IPS DF 6.9 (cell line): ENCODE measurements at regions not wholly inside any gene's neighbourhood (a gene's known extent, or its start where the extent isn't known, plus 50 kb on each side); places are given as distances from the start of the nearest gene placed in this dataset.

Experiments
- DNase-seq: peaks from one replicate; pipeline ENCODE4 v3.0.0-alpha.2; 2013; ENCODE audit warnings: low read depth, low spot score
- H3K27ac ChIP-seq: one replicate; pipeline ENCODE4 v1.5.1; 2013; ENCODE audit warnings: low read length, control low read depth
- H3K27me3 ChIP-seq: 2 replicates; pipeline ENCODE4 v1.6.1; 2013; ENCODE audit warnings: mild to moderate bottlenecking, low read length; ENCODE audit not compliant: control insufficient read depth, insufficient read depth
- H3K36me3 ChIP-seq: 2 replicates; pipeline ENCODE4 v1.6.1; 2013; ENCODE audit warnings: low read length; ENCODE audit not compliant: control insufficient read depth, insufficient read depth
- H3K4me1 ChIP-seq: 2 replicates; pipeline ENCODE4 v1.6.1; 2013; ENCODE audit warnings: low read length; ENCODE audit not compliant: control insufficient read depth, insufficient read depth
- H3K4me3 ChIP-seq: 2 replicates; pipeline ENCODE4 v1.5.1; 2013; ENCODE audit warnings: mild to moderate bottlenecking, low read length
- H3K9me3 ChIP-seq: 2 replicates; pipeline ENCODE4 v1.6.1; 2013; ENCODE audit warnings: low read length, inconsistent platforms; ENCODE audit not compliant: control insufficient read depth, insufficient read depth
- WGBS: extraction: QIAGEN DNeasy Blood & Tissue Kit; methylation state at CpG from one replicate; pipeline ENCODE4 v1.1.7; 2013; ENCODE audit warnings: mixed read lengths, missing lambda C conversion rate; ENCODE audit not compliant: insufficient read length, insufficient coverage; 5-methylcytosine and 5-hydroxymethylcytosine counted together

DNA sequence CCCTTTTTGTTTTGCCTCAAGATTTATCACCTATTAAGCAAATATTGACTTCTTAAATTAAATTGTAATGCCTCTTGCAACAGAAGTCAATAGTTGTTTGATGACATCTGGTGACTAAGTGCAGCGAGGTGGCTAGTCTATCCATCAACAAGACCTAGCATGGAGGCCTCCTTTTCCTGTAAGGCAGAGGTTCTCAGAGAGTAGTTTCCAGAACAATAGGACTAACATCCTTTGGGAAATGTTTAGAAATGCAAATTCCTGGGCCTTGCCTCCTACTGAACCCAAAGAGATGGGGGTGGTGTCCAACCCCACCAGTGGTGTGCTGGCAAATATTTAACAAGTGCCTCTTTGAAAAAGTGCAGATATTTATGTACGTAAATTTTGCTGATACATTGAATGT is 143.7 kb downstream of the SCP2D1 start:
- no peaks in the 10 kb centered on the region for H3K27me3 ChIP-seq
- no CpG with 5 or more reads among the region's 2 CpGs for WGBS
- DNase-seq = no peak
- no peaks in the 10 kb centered on the region for H3K4me1 ChIP-seq
- no peak overlapping the region for H3K4me3 ChIP-seq
- H3K27ac ChIP-seq = no peak overlapping the region
- H3K9me3 ChIP-seq = no peaks in the 10 kb centered on the region
- no peaks in the 10 kb centered on the region for H3K36me3 ChIP-seq

DNA sequence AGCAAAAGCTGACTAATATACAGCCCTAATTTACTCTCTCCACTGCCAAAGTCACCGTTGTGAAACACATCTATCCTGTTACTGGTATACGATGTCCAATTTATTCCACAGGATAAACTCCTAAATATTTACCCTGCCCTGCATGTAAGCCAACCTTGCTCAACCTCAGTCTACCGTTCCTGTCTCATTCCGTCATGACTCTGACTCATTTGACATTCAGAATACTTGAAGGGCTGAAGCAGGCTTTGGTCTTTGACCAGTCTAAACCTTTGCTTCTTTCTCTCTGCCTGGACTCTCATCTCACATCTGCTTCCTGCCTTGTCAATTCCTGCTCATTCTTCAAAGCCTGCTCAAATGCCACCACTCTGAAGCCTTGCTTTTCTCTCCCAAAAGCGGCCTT is 157.5 kb downstream of the SCP2D1 start:
- H3K27me3 ChIP-seq = no peaks in the 10 kb centered on the region
- no peak overlapping the region for H3K27ac ChIP-seq
- no peak for DNase-seq
- H3K4me3 ChIP-seq = no peak overlapping the region
- no peaks in the 10 kb centered on the region for H3K36me3 ChIP-seq
- H3K9me3 ChIP-seq = no peaks in the 10 kb centered on the region
- no CpG with 5 or more reads among the region's 5 CpGs for WGBS
- H3K4me1 ChIP-seq = 0 out of 2 replicates have a peak, but pooled peaks cover 2% of the 10 kb centered on the region

DNA sequence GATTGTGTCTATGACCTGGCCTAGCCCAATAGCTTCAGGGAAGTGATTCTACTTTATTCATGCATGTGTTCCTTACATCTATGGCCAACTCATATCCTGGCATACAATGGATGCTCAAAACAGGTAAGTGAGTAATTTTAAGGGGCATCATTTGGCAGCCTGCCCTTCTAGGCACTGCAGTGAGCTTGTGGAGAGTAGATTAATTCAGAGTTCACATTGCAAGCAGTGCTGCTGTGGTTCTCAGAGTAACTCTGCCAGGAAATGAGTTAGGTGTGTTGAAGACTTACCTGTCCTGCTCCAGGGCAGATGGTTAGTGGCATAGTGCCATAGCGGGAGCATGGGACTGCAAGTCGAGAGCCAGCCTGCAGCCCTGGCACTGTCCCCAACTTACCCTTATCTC is 158.0 kb downstream of the SCP2D1 start:
- Histone ChIP-seq H3K4me1 (0 out of 2 replicates have a peak, but pooled peaks cover 2% of the 10 kb centered on the region), H3K9me3 (no peaks in the 10 kb centered on the region), H3K27ac (no peak overlapping the region), H3K27me3 (no peaks in the 10 kb centered on the region), H3K36me3 (no peaks in the 10 kb centered on the region), H3K4me3 (no peak overlapping the region)
- DNase-seq = no peak
- no CpG with 5 or more reads among the region's 2 CpGs for whole genome bisulfite sequencing

DNA sequence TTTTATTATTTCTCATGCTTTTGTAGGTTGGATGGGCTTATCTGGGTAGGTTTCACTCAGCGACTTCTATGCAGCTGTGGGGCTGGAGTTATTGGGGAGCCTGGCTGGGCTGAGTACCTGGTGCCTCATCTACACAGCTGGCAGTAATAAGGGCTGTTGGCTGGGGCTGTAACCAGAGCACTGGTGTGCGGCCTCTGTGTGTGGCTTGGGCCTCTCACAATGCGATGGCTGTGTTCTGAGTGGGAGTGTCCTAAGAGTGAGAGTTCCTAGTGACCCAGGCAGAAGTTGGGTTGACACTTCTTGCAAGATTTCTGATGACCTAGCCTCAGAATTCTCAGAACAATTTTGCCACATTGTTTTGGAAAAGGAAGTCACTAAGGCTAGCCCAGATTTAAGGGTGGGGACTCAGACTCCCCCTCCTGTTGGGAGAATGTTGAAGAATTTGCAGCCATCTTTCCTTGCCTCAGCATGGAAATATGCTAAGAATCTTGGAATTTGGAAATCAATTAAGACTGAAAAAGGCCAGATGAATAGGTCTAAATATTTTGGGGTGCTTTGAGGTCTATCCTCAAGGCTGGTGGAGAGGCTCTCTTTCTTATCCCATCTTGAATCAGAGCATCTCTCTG is 158.8 kb downstream of the SCP2D1 start:
- Histone ChIP-seq H3K27me3 (no peaks in the 10 kb centered on the region), H3K27ac (no peak overlapping the region), H3K36me3 (no peaks in the 10 kb centered on the region), H3K4me3 (no peak overlapping the region), H3K9me3 (no peaks in the 10 kb centered on the region), H3K4me1 (0 out of 2 replicates have a peak, but pooled peaks cover 2% of the 10 kb centered on the region)
- no peak for DNase-seq
- no CpG with 5 or more reads among the region's 3 CpGs for WGBS

DNA sequence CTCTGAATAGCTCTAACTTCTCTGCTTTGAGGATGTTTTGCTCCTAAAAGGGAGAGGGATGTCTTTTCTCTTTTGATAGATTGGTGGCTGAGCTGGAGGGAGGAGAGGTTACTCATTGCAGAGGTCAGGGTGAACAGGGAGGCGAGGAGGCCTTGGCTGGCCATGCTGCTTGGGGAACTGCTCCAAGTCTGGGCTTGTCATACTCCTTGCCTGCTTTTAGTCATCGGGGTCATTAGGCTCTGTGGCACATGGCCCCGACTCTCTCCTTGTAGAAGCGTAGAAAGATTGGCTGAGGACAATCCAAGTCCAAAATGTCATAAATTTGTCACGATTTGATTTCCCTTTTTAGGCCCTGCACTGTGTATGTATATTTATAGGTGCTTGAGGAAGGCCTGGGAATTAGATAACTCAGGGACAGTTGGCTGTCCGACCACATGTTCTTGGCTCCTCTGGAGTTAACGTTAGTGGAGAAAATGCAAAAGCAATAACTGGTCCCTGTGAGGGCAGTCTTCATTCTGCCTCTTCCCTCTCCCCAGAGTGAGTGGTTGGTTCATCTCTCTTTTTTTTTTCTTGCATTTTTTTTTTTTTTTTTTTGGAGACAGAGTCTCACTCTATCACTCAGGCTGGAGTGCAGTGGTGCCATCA is 160.1 kb downstream of the SCP2D1 start:
- DNase-seq = no peak
- H3K27me3 ChIP-seq = no peaks in the 10 kb centered on the region
- WGBS = no CpG with 5 or more reads among the region's 7 CpGs

DNA sequence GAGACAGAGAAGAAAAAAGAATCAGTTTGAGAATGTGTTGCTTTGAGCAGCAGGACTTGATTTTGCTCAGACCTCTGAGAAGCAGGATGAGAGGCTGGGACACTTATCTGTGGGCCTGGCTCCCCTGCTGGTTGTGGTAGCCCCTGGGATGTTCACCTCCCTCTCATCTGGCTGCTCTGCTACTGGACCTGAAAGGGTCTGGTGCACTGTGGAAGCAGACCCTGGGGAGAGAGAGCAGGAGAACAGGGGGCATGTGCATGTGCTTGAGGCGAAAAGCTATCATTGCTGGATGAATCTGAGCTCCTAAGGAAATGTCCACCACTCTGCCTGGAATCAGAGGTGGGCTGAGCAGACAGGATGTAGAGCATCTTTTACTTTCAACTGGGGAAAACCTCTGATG is 161.1 kb downstream of the SCP2D1 start:
- Histone ChIP-seq H3K4me3 (no peak overlapping the region), H3K27ac (no peak overlapping the region), H3K4me1 (0 out of 2 replicates have a peak, but pooled peaks cover 2% of the 10 kb centered on the region), H3K36me3 (no peaks in the 10 kb centered on the region), H3K9me3 (no peaks in the 10 kb centered on the region), H3K27me3 (no peaks in the 10 kb centered on the region)
- no peak for DNase-seq
- WGBS = no CpG with 5 or more reads among the region's 1 CpG

More for the DNA sequence above, 160.1 kb downstream of the SCP2D1 start:
- Histone ChIP-seq H3K27ac (no peak overlapping the region), H3K4me1 (0 out of 2 replicates have a peak, but pooled peaks cover 2% of the 10 kb centered on the region), H3K9me3 (no peaks in the 10 kb centered on the region), H3K4me3 (no peak overlapping the region), H3K36me3 (no peaks in the 10 kb centered on the region)

DNA sequence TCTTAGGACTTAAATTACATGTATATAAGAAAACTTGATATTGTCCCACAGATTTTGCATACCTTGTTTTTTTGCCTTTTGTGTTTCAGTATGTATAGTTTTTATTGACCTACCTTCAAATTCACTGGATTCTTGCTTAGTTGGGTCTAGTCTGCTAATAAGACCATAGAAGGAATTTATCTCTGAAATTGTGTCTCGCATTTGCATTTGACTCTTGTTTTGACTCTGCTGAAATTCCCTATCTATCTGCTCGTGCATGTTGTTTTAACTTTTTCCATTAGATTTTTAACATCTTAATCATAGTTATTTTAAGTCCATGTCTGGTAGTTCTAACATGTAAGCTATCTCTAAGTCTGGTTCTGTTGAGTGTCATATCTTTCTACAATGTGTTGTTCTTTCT is 163.9 kb downstream of the SCP2D1 start:
- no peaks in the 10 kb centered on the region for H3K9me3 ChIP-seq
- no peak overlapping the region for H3K27ac ChIP-seq
- H3K27me3 ChIP-seq = no peaks in the 10 kb centered on the region
- DNase-seq = no peak
- no peak overlapping the region for H3K4me3 ChIP-seq
- WGBS = no CpG with 5 or more reads among the region's 2 CpGs
- H3K4me1 ChIP-seq = 0 out of 2 replicates have a peak, but pooled peaks cover 2% of the 10 kb centered on the region
- H3K36me3 ChIP-seq = no peaks in the 10 kb centered on the region

- Histone ChIP-seq H3K27ac (no peak overlapping the region), H3K9me3 (no peaks in the 10 kb centered on the region), H3K4me3 (no peak overlapping the region), H3K36me3 (no peaks in the 10 kb centered on the region), H3K27me3 (no peaks in the 10 kb centered on the region), H3K4me1 (no peaks in the 10 kb centered on the region)
- WGBS = no CpG with 5 or more reads among the region's 2 CpGs
- DNase-seq = no peak
Measured at GRCh38 chr20:18978311-18978710, 164.7 kb downstream of the SCP2D1 start.

GRCh38 chr20:18979132-18979531 is 165.5 kb downstream of the SCP2D1 start:
- Histone ChIP-seq H3K9me3 (no peaks in the 10 kb centered on the region), H3K36me3 (no peaks in the 10 kb centered on the region), H3K4me3 (no peak overlapping the region), H3K27ac (no peak overlapping the region), H3K4me1 (peaks cover 1% of the 10 kb centered on the region; the same call in 1 of the 2 replicates), H3K27me3 (no peaks in the 10 kb centered on the region)
- no CpG with 5 or more reads among the region's 1 CpG for WGBS
- no peak for DNase-seq

DNA sequence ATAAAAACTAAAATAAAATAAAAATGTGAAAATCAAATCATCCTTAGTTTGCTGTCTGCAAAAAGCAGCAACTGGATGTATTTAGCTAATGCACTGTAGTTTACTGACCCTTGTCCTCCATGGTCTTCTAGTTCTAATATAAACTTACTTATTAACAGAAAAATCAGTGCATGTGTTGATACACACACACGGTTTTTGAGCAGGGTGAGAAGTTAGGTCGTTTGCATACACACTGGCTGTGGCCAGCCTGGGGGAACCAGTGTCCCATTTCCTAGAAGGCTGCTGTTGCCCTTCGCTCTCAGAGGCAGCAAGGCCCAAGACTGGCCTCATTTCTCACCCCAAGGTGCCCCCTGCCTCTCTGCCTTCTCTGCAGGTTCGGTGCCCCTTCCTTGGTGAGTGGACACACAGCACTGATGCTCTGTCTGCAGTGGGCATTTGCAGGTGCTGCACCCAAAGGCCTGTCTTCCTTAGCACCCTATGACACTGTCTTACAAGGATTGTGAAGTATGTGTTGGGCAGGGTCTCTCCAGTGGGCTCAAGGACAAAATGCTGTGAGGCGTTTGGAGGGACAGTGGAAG is 168.5 kb downstream of the SCP2D1 start:
- Histone ChIP-seq H3K4me3 (no peak overlapping the region), H3K36me3 (no peaks in the 10 kb centered on the region), H3K27ac (no peak overlapping the region), H3K27me3 (no peaks in the 10 kb centered on the region), H3K9me3 (no peaks in the 10 kb centered on the region), H3K4me1 (peaks cover 1% of the 10 kb centered on the region; the same call in 1 of the 2 replicates)
- no CpG with 5 or more reads among the region's 5 CpGs for WGBS
- DNase-seq = no peak
